ENCODE measurements at regions not wholly inside any gene's neighbourhood (a gene's known extent, or its start where the extent isn't known, plus 50 kb on each side); places are given as distances from the start of the nearest gene placed in this dataset.

GRCh38 chr20:57013217-57013616 lies 253.2 kb downstream of the BMP7 start:
- TF ChIP-seq CTCF (IDR thresholded peaks at IDR 0.05) (no peak), TCF7L2 (IDR thresholded peaks at IDR 0.05; ENCODE audit: low read depth, low read length) (no peak), POLR2AphosphoS5 (IDR thresholded peaks at IDR 0.05; ENCODE audit: low read depth, low read length) (no peak), REST (IDR thresholded peaks at IDR 0.05; ENCODE audit: insufficient read depth in 1 of 2, low read depth in 2 of 2, low read length in 1 of 2) (no peak), SIN3A (IDR thresholded peaks at IDR 0.05; ENCODE audit: borderline replicate concordance, insufficient read depth, low read depth, low read length) (no peak)
